HepG2 (cell line): ENCODE measurements at regions not wholly inside any gene's neighbourhood (a gene's known extent, or its start where the extent isn't known, plus 50 kb on each side); places are given as distances from the start of the nearest gene placed in this dataset.

Experiments
- ATAC-seq: fragments of 200-7000 bp; cut with Tn5 transposase; 3 replicates; pipeline ENCODE4 v1.9.1; 2020; ENCODE audit warnings: mild to moderate bottlenecking, moderate library complexity
- BruUV-seq: library from RNA; stranded (reverse); fragments of 400-500 nt; replicated peaks from 2 replicates; lab custom pipeline; 2021; lab: Mats Ljungman, UMichigan
- CTCF ChIA-PET: fragments of 300-600 bp; formaldehyde crosslinking; extraction: SDS; loops from one replicate; lab custom pipeline; 2021; ENCODE audit warnings: low total read pairs, inconsistent platforms, low intra/inter-chr PET ratio; lab: Yijun Ruan, JAX
- POLR2A ChIA-PET: fragments of 350-600 bp; sonication (Branson Sonifier 250); formaldehyde crosslinking; loops from one replicate; lab custom pipeline; 2020; ENCODE audit warnings: antibody characterized with exemption, inconsistent platforms; lab: Yijun Ruan, JAX
- DNase-seq: peaks from one replicate; pipeline ENCODE4 v3.0.0-alpha.2; 2015; ENCODE audit warnings: low spot score
- FAIRE-seq: peaks from 3 replicates; lab custom pipeline; 2011; peaks lifted over from hg19 to GRCh38; lab: Jason Lieb, UNC
- H2AFZ ChIP-seq: one replicate; pipeline ENCODE4 v1.6.1; 2011; ENCODE audit warnings: low read length, inconsistent platforms
- H3K27ac ChIP-seq: fragments of 300-600 bp; 3 replicates; pipeline ENCODE4 v1.8.0; 2011; ENCODE audit warnings: mixed run types, mild to moderate bottlenecking, mixed read lengths, low read length, inconsistent platforms; ENCODE audit not compliant: insufficient read depth; ENCODE audit errors: extremely low read length
- H3K27me3 ChIP-seq, 2 experiments: fragments of 200-600 bp in 1 of 2; 2 replicates in 1 of 2; 3 replicates in 1 of 2; pipeline versions ENCODE4 v1.6.0 to v1.8.0; 2011; ENCODE audit warnings: low read length in 2 of 2, mild to moderate bottlenecking in 2 of 2, moderate library complexity in 2 of 2, inconsistent platforms in 1 of 2; ENCODE audit not compliant: insufficient read depth in 2 of 2, control insufficient read depth in 1 of 2
- H3K36me3 ChIP-seq, 2 experiments: fragments of 200-600 bp in 1 of 2; replicated peaks in 1 of 2; 2 replicates in 1 of 2; 3 replicates in 1 of 2; pipeline versions ENCODE4 v1.5.1 to v1.8.0; 2011; ENCODE audit warnings: low read length in 2 of 2, inconsistent platforms in 1 of 2; ENCODE audit not compliant: insufficient read depth in 2 of 2, control insufficient read depth in 1 of 2
- H3K4me1 ChIP-seq: 2 replicates; pipeline ENCODE4 v1.5.1; 2012; ENCODE audit warnings: low read length, inconsistent platforms; ENCODE audit not compliant: insufficient read depth
- H3K4me2 ChIP-seq: 2 replicates; pipeline ENCODE4 v1.6.0; 2011; ENCODE audit warnings: low read depth, low read length, inconsistent platforms
- H3K4me3 ChIP-seq, 3 experiments: fragments of 200-600 bp in 1 of 3; sonication (generic), shearing (Covaris generic) in 1 of 3; replicated peaks in 1 of 3; 2 replicates each; pipeline ENCODE4 v1.5.1; 2011 to 2016; ENCODE audit warnings: low read length in 3 of 3, inconsistent platforms in 2 of 3, low read depth in 2 of 3, mild to moderate bottlenecking in 2 of 3, control low read depth in 1 of 3, mixed read lengths in 1 of 3; ENCODE audit not compliant: insufficient read depth in 1 of 3
- H3K79me2 ChIP-seq: one replicate; pipeline ENCODE4 v1.6.1; 2011; ENCODE audit warnings: low read length, inconsistent platforms; ENCODE audit not compliant: insufficient read depth
- H3K9ac ChIP-seq: 2 replicates; pipeline ENCODE4 v1.6.0; 2011; ENCODE audit warnings: mild to moderate bottlenecking, low read depth, low read length, inconsistent platforms; ENCODE audit not compliant: insufficient read depth
- H3K9me3 ChIP-seq: 2 replicates; pipeline ENCODE4 v1.5.1; 2012; ENCODE audit warnings: mild to moderate bottlenecking, low read length
- H4K20me1 ChIP-seq: 2 replicates; pipeline ENCODE4 v1.6.0; 2011; ENCODE audit warnings: inconsistent platforms, mild to moderate bottlenecking, low read length, moderate library complexity; ENCODE audit not compliant: insufficient read depth
- DPF2 ChIP-seq: sonication (generic); formaldehyde crosslinking; IDR thresholded peaks from 2 replicates; pipeline ENCODE4 v1.4.0; 2020; ENCODE audit warnings: mild to moderate bottlenecking, low read depth, missing genetic modification reagents, borderline replicate concordance
- DR1 ChIP-seq: sonication (generic); formaldehyde crosslinking; IDR thresholded peaks from 2 replicates; pipeline ENCODE4 v1.8.0; 2021; ENCODE audit warnings: mild to moderate bottlenecking, missing genetic modification reagents, inconsistent platforms
- ELF1 ChIP-seq: sonication (generic); formaldehyde crosslinking; IDR thresholded peaks from 2 replicates; pipeline ENCODE4 v1.4.0; 2020; ENCODE audit warnings: missing genetic modification reagents
- FLYWCH1 ChIP-seq: sonication (generic); formaldehyde crosslinking; IDR thresholded peaks from 2 replicates; pipeline ENCODE4 v1.8.1; 2023; ENCODE audit warnings: mild to moderate bottlenecking, missing genetic modification reagents
- NFIC ChIP-seq: IDR thresholded peaks from 2 replicates; pipeline ENCODE4 v1.6.1; 2012; ENCODE audit warnings: mild to moderate bottlenecking, low read length, inconsistent platforms
- NR2F2 ChIP-seq: IDR thresholded peaks from 2 replicates; pipeline ENCODE4 v1.6.1; 2012; ENCODE audit warnings: low read depth, inconsistent platforms, borderline replicate concordance
- PHF20 ChIP-seq: sonication (generic); formaldehyde crosslinking; IDR thresholded peaks from 2 replicates; pipeline ENCODE4 v1.5.0; 2020; ENCODE audit warnings: mild to moderate bottlenecking, missing genetic modification reagents
- SAFB2 ChIP-seq: sonication (generic); formaldehyde crosslinking; IDR thresholded peaks from 2 replicates; pipeline ENCODE4 v1.5.1; 2020; ENCODE audit warnings: missing genetic modification reagents, low read depth, mild to moderate bottlenecking, borderline replicate concordance
- SIX1 ChIP-seq: sonication (generic); formaldehyde crosslinking; IDR thresholded peaks from 2 replicates; pipeline ENCODE4 v1.4.0; 2020; ENCODE audit warnings: missing genetic modification reagents, borderline replicate concordance
- TBX3 ChIP-seq: fragments of 450-650 bp; IDR thresholded peaks from 2 replicates; pipeline ENCODE4 v1.6.1; 2017; ENCODE audit warnings: antibody characterized with exemption, mild to moderate bottlenecking, inconsistent platforms, borderline replicate concordance
- THAP11 ChIP-seq: IDR thresholded peaks from 2 replicates; pipeline ENCODE4 v1.6.1; 2016; ENCODE audit warnings: missing biosample characterization, missing genetic modification reagents
- ZNF33A ChIP-seq: sonication (generic); formaldehyde crosslinking; IDR thresholded peaks from 2 replicates; pipeline ENCODE4 v1.5.1; 2020; ENCODE audit warnings: missing genetic modification reagents, mild to moderate bottlenecking, moderate library complexity, borderline replicate concordance
- ZNF780A ChIP-seq: sonication (generic); formaldehyde crosslinking; IDR thresholded peaks from 2 replicates; pipeline ENCODE4 v1.8.0; 2022; ENCODE audit warnings: mild to moderate bottlenecking, missing genetic modification reagents, moderate library complexity
- WGBS: methylation state at CpG from one replicate; pipeline ENCODE4 v1.1.6; 2017; ENCODE audit warnings: low lambda C conversion rate; 5-methylcytosine and 5-hydroxymethylcytosine counted together
- in situ Hi-C: cut with HindIII; loops from 2 replicates; pipeline ENCODE4 v1.10.0; 2017; ENCODE audit warnings: low pct_unique_long_range_greater_than_20kb; ENCODE audit not compliant: extremely low pct_ligation_motif_present
- intact Hi-C: fragments of 100-400 bp; cut with micrococcal nuclease; formaldehyde crosslinking; loops from one replicate; pipeline ENCODE4 v1.10.0; 2022; ENCODE audit not compliant: unreplicated experiment
- TF ChIP-seq, protein P1 (sequence below): sonication (generic); formaldehyde crosslinking; IDR thresholded peaks from 2 replicates; pipeline ENCODE4 v1.5.1; 2020; ENCODE audit warnings: missing genetic modification reagents, mild to moderate bottlenecking, borderline replicate concordance

DNA sequence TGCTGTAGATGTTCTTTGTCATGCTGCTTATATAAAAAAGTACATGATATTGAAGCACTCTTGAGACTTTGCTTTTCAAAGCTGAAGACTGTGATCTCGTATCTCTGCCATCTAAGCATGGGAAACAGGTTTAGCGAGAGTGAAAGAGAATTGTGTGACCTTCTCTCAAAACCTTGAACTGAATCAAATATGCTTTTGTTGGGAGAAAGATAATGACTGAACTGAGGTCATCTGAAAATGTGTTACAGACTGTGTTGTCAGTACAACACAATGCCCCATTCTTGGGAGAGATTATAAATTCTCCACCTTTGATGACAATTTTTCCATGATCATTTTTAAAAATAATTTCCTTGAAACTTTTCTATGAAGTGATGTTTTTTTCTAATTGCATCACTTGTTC, 272.1 kb upstream of the SEL1L start (continued):
- no peak for TF ChIP-seq PHF20 (CRISPR knock-in tag)
- no peak for TF ChIP-seq FLYWCH1 (CRISPR knock-in tag)
- TF ChIP-seq NR2F2 = no peak
- TF ChIP-seq ZNF33A (CRISPR knock-in tag) = no peak
- no peak for TF ChIP-seq SAFB2 (CRISPR knock-in tag)
- TF ChIP-seq TBX3 = no peak
- TF ChIP-seq DPF2 (CRISPR knock-in tag) = no peak
- TF ChIP-seq ELF1 (CRISPR knock-in tag) = no peak

GRCh38 chr14:81811705-81812269, 278.1 kb upstream of the SEL1L start:
- no peaks in the 10 kb centered on the region for H3K4me1 ChIP-seq
- H3K79me2 ChIP-seq = no peaks in the 10 kb centered on the region
- 12% methylated on average over 7 of the region's 7 CpGs for WGBS
- no peaks in the 10 kb centered on the region for H3K9me3 ChIP-seq
- ATAC-seq = no peak
- FAIRE-seq = no peak
- no TSS peak for BruUV-seq
- H3K4me2 ChIP-seq = no peak overlapping the region
- no peaks in the 10 kb centered on the region; a peak in 1 of 5 replicates for H3K27me3 ChIP-seq
- in situ Hi-C loops = no loop called here
- intact Hi-C loops = no loop called here
- no peak overlapping the region for H2AFZ ChIP-seq
- no peak for DNase-seq
- TF ChIP-seq ZNF780A (CRISPR knock-in tag) (no peak), DR1 (no peak), THAP11 (no peak), SIX1 (CRISPR knock-in tag) (no peak), NFIC (no peak)
- TF ChIP-seq, protein P1, sequence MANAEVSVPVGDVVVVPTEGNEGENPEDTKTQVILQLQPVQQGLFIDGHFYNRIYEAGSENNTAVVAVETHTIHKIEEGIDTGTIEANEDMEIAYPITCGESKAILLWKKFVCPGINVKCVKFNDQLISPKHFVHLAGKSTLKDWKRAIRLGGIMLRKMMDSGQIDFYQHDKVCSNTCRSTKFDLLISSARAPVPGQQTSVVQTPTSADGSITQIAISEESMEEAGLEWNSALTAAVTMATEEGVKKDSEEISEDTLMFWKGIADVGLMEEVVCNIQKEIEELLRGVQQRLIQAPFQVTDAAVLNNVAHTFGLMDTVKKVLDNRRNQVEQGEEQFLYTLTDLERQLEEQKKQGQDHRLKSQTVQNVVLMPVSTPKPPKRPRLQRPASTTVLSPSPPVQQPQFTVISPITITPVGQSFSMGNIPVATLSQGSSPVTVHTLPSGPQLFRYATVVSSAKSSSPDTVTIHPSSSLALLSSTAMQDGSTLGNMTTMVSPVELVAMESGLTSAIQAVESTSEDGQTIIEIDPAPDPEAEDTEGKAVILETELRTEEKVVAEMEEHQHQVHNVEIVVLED (CRISPR knock-in tag) = no peak
- no peak overlapping the region for H3K9ac ChIP-seq
- ChIA-PET POLR2A (no interaction called here), CTCF (no interaction called here)
- no peaks in the 10 kb centered on the region for H3K36me3 ChIP-seq
- no peak overlapping the region for H3K27ac ChIP-seq
- no peaks in the 10 kb centered on the region for H4K20me1 ChIP-seq
- no peak overlapping the region for H3K4me3 ChIP-seq
